Fibroblast of gingiva (primary cell): ENCODE measurements at regions not wholly inside any gene's neighbourhood (a gene's known extent, or its start where the extent isn't known, plus 50 kb on each side); places are given as distances from the start of the nearest gene placed in this dataset.
"Not testable (repeated sequence)": the region's sequence is repeated elsewhere in the genome, so short reads cannot be mapped to it uniquely, and the experiment has no call there.

ENCODE experiments used
- DNase-seq: peaks from one replicate; pipeline ENCODE4 v3.0.0-alpha.2; 2011; ENCODE audit warnings: low read depth

GRCh38 chr3:5476403-5476802 lies 288.9 kb downstream of the EDEM1 start:
- no peak for DNase-seq

- DNase-seq: no peak
Observed at GRCh38 chr3:5479229-5479799, 291.8 kb downstream of the EDEM1 start.

GRCh38 chr3:5480190-5480589 lies 292.7 kb downstream of the EDEM1 start:
- DNase-seq: no peak

- DNase-seq: no peak
Observed at GRCh38 chr3:5485427-5485826, 297.9 kb downstream of the EDEM1 start.

- no peak for DNase-seq
Observed at GRCh38 chr3:5488771-5489170, 301.3 kb downstream of the EDEM1 start.

GRCh38 chr3:5489536-5489935 lies 302.0 kb downstream of the EDEM1 start:
- DNase-seq: no peak

GRCh38 chr3:5494905-5495519 lies 307.5 kb downstream of the EDEM1 start:
- no peak for DNase-seq

- no peak for DNase-seq
Observed at GRCh38 chr3:5497497-5497896, 310.0 kb downstream of the EDEM1 start.

- DNase-seq: no peak
Observed at GRCh38 chr3:5498981-5499380, 311.5 kb downstream of the EDEM1 start.

- no peak for DNase-seq
Observed at GRCh38 chr3:5499404-5499803, 311.9 kb downstream of the EDEM1 start.

- no peak for DNase-seq
Observed at GRCh38 chr3:5503136-5503535, 315.6 kb downstream of the EDEM1 start.

- no peak for DNase-seq
Observed at GRCh38 chr3:5504135-5504534, 316.6 kb downstream of the EDEM1 start.

GRCh38 chr3:5505163-5505562 lies 317.7 kb downstream of the EDEM1 start:
- DNase-seq: no peak

GRCh38 chr3:5505997-5506396 lies 318.5 kb downstream of the EDEM1 start:
- no peak for DNase-seq

- DNase-seq: not testable (repeated sequence)
Observed at GRCh38 chr3:5508860-5509259, 321.4 kb downstream of the EDEM1 start.

- DNase-seq: no peak
Observed at GRCh38 chr3:5510300-5510699, 322.8 kb downstream of the EDEM1 start.

- DNase-seq: no peak
Observed at GRCh38 chr3:5517921-5518320, 330.4 kb downstream of the EDEM1 start.

GRCh38 chr3:5520237-5520636 lies 332.7 kb downstream of the EDEM1 start:
- no peak for DNase-seq

GRCh38 chr3:5523125-5523524 lies 335.6 kb downstream of the EDEM1 start:
- no peak for DNase-seq

- DNase-seq: no peak
Observed at GRCh38 chr3:5531039-5531438, 343.5 kb downstream of the EDEM1 start.

GRCh38 chr3:5531741-5532290 lies 344.3 kb downstream of the EDEM1 start:
- DNase-seq: no peak

- DNase-seq: no peak
Observed at GRCh38 chr3:5540532-5540931, 353.0 kb downstream of the EDEM1 start.

- no peak for DNase-seq
Observed at GRCh38 chr3:5542472-5542871, 355.0 kb downstream of the EDEM1 start.

- no peak for DNase-seq
Observed at GRCh38 chr3:5543047-5543446, 355.5 kb downstream of the EDEM1 start.
